ENCODE measurements at regions not wholly inside any gene's neighbourhood (a gene's known extent, or its start where the extent isn't known, plus 50 kb on each side); places are given as distances from the start of the nearest gene placed in this dataset.

DNA sequence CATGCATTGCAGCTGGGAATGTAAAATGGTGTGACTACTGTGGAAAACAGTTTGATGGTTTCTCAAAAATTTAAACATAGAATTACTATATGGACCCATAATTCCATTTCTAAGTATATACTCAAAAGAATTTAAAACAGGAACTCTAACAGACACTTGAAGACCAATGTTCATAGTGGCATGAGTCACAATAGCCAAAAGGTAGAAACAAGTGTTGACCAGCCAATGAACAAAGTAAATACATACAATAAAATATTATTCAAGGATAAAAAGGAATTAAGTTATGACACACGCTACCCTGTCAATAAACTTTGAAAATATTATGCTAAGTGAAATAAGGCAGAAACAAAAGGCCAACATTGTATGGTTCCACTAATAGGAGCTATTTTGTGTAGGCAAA lies 357.4 kb upstream of the IL12A start:
- no peak for DNase-seq

DNA sequence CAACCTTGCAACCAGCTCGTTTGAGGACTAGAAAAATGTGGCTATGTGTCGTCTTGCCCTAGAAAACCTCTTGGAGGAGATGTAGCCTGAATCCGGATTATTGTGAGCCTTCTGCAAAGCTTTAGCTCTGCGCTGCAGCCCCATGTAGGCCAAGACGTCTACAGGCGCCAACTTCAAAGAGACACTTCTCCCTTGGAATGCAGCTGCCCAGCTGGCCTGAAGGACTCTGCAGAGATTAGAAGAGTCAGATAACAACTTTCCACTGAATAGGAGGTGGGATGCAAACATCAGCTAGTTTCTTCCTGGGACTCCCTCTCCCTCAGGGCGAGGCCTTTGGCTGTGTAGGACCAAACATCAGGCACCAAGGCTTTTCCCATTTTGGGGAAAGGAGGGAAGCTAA lies 356.5 kb upstream of the IL12A start:
- DNase-seq = no peak

- no peak for DNase-seq
These were observed 355.8 kb upstream of the IL12A start for GRCh38 chr3:159632851-159633250.

- DNase-seq = no peak
These were observed 354.2 kb upstream of the IL12A start for GRCh38 chr3:159634483-159634882.

DNA sequence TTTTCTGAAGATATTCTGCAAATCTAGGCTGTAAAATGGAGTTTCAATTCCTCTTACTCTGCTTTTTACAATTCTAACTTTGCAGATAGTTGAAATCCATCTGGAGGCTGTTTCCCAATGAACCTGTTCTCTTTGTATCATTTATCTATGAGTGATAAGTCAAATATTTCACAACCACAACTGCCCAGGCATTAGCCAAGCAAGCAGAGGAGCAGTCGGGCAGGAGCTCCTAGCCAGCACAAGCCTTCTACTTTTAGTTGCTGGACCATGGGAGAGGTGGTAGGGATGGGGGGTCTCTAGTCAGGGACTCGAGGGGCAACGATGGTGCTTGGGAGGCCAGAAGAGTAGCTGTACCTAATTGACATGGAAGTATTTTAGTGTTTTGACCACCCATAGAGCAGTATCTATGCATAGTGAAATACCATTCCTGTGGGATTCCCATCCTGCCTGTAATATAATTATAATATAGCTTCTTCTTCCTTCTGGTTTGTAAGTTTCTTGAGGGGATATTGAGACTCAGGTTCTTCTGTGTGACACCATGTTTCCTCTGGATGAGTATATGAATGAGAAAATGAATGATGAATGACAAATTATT lies 353.5 kb upstream of the IL12A start:
- DNase-seq = no peak

GRCh38 chr3:159637883-159638542 lies 350.6 kb upstream of the IL12A start:
- DNase-seq = no peak

- DNase-seq = no peak
These were observed 348.4 kb upstream of the IL12A start for GRCh38 chr3:159640225-159640624.

GRCh38 chr3:159643406-159643805 lies 345.2 kb upstream of the IL12A start:
- no peak for DNase-seq

GRCh38 chr3:159645874-159646273 lies 342.8 kb upstream of the IL12A start:
- no peak for DNase-seq

- no peak for DNase-seq
These were observed 338.7 kb upstream of the IL12A start for GRCh38 chr3:159649951-159650350.

DNA sequence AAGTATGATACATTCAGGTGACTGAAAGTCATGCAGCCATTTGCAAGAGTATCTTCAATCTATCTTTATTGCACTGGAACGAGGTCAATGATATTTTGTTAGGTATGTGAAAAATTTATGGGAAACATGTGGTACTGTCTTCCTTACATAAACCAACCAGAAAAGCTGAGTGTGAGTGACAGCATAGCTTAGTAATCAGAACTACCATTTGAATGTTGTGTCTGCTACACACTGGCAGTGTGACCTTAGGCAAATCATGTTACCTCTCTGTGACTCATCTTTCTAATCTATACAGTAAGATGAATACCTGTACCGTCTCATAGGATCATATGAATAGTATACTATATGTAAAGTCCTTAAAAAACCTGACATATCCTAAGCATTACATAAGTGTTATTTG lies 337.9 kb upstream of the IL12A start:
- no peak for DNase-seq

GRCh38 chr3:159652452-159652851 lies 336.2 kb upstream of the IL12A start:
- DNase-seq = no peak

DNA sequence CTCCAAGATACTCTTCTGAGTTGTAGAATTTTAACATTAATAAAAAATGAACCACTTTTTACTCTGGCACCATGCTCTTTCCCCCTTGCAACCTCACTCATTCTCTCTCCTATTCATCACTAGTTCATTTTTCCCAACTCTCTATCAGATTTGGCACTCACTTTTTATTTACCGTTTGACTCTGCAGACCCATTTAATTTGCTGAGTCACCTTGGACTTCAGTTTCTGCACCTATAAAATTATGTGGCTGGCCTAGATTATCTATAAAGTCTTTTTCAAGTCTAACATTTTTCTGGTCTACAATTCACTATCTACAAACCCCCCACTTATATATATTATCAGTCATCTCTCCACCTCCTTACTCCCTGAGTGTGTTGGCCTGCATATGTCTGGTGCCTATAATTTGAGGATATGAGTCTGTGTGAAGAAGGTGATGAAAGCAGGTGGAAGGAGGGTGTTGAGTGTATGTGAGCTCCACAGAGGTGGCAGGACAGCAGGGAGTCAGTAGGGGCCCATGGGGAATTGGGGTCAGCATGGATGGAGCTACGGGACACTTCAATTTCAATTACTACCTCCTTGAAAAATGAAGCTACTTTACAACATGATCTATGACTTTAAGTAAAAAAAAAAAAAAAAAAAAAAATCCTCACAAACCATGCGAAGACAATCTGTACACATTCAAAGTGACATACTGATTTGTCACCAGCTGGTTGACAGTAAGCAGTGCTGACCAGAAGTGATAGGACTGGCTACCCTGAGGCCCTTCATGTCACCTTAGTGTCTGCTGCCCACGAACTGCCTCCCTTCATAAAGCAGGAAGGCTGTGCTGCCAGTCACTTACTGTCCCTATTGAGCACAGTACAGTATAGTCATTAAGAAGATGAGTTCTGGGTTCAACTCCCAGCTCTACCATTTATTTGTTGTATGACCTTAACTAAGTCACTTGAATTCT lies 334.2 kb upstream of the IL12A start:
- no peak for DNase-seq

DNA sequence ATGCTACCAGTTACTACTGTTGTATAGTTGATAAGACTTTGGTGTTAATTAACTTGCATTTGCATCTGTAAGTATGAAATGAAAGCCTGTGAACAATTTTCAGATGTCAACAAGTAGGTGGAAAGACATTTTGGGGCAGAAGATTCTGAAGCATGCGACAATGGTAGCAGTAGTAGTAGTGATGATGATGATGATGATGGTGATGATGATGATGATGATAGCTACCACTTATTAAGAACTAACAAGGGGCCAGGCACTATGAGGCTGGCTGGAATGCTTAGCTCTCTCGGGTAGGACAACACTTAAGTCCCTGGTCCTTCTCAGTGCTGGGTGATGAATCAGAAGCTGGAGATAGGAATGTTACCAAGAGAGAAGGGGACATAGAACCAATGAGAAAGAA lies 333.4 kb upstream of the IL12A start:
- no peak for DNase-seq

- no peak for DNase-seq
These were observed 331.5 kb upstream of the IL12A start for GRCh38 chr3:159657176-159657575.

DNA sequence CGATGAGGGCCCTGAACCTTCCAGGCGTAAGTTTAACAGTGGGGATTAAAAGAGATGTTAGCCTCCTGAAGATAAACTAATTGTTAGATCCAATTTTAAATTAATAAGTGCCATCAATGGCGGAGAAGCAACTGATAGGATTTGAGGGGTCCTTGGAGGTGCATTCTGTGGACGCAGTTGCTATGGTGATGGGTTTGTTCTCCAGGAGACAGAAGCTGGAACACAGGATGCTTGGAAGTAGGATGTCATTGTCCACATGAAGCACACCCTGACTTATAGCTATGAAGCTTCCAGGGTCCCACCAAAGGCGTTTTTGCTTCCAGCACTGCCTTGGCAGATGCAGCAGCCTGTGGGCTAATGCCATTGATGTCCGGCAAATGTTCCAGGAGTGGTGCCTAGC lies 331.0 kb upstream of the IL12A start:
- no peak for DNase-seq

DNA sequence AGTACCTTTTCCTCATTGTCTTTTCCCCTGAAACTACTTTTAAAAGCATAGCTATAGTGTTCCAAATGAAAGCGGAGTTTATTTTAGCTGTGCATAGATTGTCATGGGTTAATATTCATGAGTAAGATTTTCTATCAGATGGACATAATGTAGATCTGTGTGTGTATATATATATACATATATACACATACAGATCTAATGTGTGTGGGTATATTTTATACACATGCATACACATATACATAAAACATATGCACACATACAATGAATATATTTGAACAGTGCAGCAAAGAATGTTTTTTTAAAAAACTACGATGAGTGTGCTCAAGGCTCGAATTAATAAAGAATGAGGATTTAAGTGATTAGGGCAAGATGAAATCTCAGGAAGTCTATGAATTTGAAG lies 328.3 kb upstream of the IL12A start:
- no peak for DNase-seq

GRCh38 chr3:159660901-159661300 lies 327.7 kb upstream of the IL12A start:
- DNase-seq = no peak

DNA sequence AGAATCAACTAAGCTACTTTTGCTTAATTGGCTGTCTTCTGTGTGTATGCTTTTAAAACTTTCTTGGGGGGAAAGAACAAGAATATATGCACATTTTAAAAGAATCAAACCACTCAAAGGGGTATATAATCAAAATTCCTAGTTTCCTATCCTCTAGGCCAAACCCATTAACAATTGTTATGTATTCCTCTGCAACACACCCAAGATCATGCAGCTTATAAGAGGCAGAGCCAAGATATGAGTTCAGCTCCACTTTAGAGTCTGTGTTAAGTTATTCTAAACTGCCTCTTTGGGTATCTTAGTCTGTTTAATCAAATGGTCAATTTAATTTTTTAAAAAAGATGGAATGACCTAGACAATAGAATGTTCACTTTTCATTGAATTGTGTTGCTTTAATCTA lies 326.1 kb upstream of the IL12A start:
- DNase-seq = no peak

- no peak for DNase-seq
These were observed 324.6 kb upstream of the IL12A start for GRCh38 chr3:159664006-159664405.

DNA sequence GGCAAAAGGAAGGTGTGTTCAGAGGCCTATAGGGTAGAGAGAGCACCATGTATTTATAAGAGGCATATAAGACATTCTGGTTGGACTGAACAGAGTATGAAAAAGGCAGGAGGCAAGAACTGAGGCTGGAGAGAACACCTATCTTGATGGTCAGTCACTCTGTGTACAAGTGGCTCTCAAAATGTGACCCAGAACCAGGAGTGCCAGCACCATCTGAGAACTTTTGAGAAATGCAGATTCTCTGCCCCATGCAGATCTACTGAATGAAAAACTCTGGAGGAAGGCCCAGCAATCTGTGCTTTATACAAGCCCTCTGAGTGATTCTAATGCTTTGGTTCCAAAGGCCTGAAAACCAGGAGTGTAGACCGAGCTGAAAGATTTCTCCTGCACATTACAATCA lies 324.0 kb upstream of the IL12A start:
- DNase-seq = no peak

- no peak for DNase-seq
These were observed 321.4 kb upstream of the IL12A start for GRCh38 chr3:159667261-159667660.

- DNase-seq = no peak
These were observed 320.2 kb upstream of the IL12A start for GRCh38 chr3:159668461-159668860.

DNA sequence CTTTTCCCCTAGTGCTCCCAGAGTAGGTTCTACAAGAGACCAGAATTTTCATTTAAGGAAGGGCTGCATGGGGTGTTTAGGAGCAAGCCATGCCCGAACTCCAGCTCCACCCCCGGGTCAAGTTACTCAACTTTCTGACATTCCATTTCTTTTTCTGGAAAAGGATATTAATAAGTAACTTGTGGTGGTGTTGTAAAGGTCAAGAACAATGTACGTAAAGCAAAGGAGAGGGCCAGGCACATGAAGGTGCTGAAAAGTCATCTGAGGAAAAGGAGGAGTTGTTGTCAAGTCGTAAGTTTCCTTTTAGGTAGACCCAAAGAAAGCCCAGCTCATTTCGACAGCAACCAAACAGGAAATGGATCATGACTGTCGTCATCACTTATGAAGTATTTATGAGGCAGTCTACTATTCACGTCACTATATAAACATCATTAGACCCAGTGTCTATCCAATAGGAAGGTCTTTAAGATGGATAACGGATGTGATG lies 319.6 kb upstream of the IL12A start:
- DNase-seq = no peak
